ENCODE measurements at regions not wholly inside any gene's neighbourhood (a gene's known extent, or its start where the extent isn't known, plus 50 kb on each side); places are given as distances from the start of the nearest gene placed in this dataset.
"Not testable (repeated sequence)": the region's sequence is repeated elsewhere in the genome, so short reads cannot be mapped to it uniquely, and the experiment has no call there.

DNA sequence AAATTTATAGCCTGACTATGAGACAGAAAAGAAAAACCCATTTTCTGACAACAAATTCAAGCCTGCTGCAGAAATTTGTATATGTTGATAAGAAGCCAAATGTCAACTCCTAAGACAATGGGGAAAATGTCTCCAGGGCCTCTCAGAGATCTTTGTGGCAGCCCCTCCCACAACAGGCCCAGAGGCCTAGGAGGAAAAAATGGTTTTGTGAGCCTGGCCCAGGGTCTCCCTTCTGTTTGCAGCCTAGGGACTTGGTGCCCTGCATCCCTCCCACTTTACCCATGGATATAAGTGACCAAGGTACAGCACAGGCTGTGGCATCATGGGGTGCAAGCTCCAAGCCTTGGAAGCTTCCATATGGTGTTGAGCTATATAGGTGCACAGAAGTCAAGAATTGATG lies 740.2 kb downstream of the SEMA5A start:
- no peak for DNase-seq (ENCODE audit: low spot score)

DNA sequence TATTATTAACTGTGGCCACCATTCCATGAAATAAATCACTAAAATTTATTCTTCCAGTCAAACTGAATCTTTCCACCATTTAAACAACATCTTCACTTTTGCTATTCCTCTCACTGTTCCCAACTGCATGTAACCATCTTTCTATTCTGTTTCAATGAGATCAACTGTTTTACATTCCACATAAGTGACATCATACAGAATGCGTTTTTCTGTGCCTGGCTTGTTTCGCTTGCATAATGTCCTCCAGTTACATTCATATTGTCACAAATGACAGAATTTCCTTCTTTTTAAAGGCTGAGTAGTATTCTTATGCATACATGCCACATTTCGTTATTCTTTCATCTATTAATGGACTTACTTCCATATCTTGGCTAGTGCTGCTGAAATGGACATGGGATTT lies 738.2 kb downstream of the SEMA5A start:
- DNase-seq (ENCODE audit: low spot score): no peak

DNA sequence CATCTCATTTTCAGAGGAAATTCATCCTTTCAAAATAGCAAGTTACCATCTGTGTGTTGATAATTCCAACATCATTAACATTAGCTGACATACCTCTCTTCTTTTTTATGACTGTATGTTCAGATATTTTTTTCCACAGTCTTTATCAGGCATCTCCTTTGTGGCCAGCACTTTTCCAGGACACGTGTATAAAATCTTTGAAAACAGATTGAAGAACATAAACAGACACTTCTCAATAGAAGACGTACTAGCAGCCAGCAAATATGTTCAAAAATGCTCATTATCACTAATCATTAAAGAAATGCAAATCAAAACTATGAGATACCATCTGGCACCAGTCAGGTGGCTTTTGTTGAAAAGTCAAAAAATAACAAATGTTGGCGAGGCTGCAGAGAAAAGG lies 734.3 kb downstream of the SEMA5A start:
- DNase-seq (ENCODE audit: low spot score): no peak

GRCh38 chr5:8813180-8813579 lies 732.7 kb downstream of the SEMA5A start:
- DNase-seq (ENCODE audit: low spot score): no peak

- no peak for DNase-seq (ENCODE audit: low spot score)
Observed at GRCh38 chr5:8814105-8814504, 731.8 kb downstream of the SEMA5A start.

- no peak for DNase-seq (ENCODE audit: low spot score)
Observed at GRCh38 chr5:8824371-8824770, 721.5 kb downstream of the SEMA5A start.

DNA sequence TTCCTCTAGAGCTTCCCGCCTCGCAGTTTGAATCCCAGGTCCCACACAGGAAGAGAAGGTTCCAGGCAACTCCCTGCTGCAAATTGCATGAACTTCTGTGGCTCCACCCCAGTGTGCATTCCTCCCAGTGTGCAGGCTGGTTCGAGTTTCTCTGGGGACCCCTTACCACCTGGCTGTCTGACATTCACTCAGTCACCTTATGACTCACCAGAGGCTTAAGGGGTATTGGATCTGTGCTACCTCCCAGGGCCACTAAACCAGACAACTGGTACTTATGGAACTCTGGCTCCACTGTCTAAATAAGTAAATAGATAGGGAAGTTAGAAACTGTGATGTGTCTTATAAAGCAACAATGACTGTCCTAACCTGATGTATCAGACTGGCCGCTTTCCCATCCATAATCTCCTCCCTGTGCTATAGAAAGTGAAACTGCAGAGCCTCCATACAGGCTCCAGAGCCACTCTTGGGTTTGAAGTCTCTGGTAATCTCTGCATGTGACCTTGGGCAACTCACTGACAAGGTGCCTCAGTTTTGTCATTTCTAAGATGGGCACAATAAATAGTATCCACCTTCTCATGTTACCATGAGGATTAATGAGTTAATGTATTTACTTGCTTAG lies 720.6 kb downstream of the SEMA5A start:
- DNase-seq (ENCODE audit: low spot score): no peak

DNA sequence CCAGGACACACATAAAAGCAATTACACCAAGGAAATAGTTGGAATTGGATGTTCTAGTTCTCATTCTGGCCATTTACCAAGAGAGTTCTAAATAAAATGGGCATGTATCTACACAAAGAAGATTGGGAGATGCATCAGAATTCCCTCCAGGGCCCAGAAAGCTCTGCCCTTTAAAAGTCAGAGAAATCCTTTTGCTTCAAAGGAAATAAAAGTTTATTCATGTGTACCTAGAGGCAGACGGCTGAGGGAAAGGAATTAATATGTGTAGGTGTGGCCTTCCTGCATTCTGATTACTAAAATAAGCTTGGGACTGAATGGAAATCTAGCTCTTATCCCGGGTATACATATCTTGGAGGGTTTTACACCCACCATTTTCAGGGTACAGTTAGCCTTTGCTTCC lies 719.4 kb downstream of the SEMA5A start:
- DNase-seq (ENCODE audit: low spot score): no peak

GRCh38 chr5:8827696-8828095 lies 718.2 kb downstream of the SEMA5A start:
- DNase-seq (ENCODE audit: low spot score): no peak

GRCh38 chr5:8828596-8829322 lies 717.1 kb downstream of the SEMA5A start:
- DNase-seq (ENCODE audit: low spot score): no peak

DNA sequence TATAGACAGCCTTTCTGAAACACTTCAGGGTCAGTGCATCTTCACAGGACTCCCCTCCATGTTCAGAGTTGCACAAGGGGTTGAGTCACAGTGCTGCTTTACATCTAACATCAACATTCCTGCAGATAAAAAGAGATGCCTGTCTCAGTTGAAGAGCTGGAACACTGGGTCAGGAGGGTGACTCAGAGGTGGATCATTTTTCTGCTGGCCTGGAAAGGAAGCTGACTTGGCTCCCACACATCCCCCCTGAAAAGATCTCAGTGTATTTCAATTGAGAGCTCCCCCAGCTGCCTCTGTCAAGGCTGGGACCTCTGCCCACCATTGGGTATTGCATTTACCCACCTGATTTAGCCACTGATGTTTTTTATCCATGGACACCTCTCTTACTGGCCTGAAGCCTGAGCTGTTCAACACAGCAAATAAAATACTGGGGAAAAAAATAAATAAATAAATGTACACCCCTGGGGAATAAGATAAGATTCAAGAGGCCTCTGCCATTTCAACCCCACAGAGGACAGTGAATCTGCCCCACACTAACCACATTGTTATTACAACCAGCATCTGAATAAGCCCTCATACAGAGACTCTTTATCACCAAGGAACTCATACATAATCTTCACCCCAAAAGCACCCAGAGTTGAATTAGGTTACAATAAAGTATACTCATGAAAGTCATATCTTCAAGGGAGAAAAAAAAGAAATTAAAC lies 716.4 kb downstream of the SEMA5A start:
- DNase-seq (ENCODE audit: low spot score): no peak

- DNase-seq (ENCODE audit: low spot score): no peak
Observed at GRCh38 chr5:8831251-8831650, 714.6 kb downstream of the SEMA5A start.

GRCh38 chr5:8831854-8832253 lies 714.0 kb downstream of the SEMA5A start:
- DNase-seq (ENCODE audit: low spot score): no peak

GRCh38 chr5:8839361-8840055 lies 706.4 kb downstream of the SEMA5A start:
- no peak for DNase-seq (ENCODE audit: low spot score)

GRCh38 chr5:8840237-8840636 lies 705.6 kb downstream of the SEMA5A start:
- DNase-seq (ENCODE audit: low spot score): no peak

GRCh38 chr5:8840746-8841145 lies 705.1 kb downstream of the SEMA5A start:
- not testable (repeated sequence) for DNase-seq (ENCODE audit: low spot score)

DNA sequence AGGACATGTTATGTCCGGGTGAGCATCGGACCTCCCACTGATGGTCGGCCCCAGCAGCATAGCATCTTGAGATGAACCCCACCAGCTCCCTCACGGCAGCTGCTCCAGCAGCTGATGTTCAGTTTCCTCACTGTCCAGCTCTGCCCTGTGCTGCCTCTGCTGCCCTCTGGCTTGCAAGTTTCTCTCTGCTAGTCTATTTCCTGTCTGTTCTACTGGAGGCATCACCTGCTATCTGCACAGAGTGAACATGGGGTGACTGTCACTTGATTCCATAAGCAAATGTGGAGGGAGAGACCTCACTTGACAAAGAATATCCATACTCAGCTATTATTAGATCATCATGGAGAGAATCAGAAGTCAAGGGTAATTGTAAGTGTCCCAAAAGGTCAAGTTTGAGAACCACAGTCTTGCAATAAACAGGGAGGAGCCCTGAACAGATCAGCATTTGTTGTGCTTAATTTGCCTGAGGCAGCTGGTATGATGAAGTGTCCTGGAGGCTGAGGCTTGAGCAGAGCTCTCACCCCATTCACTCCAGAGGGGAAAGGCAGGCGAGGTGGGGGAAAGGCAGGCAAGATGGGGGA lies 702.8 kb downstream of the SEMA5A start:
- no peak for DNase-seq (ENCODE audit: low spot score)

DNA sequence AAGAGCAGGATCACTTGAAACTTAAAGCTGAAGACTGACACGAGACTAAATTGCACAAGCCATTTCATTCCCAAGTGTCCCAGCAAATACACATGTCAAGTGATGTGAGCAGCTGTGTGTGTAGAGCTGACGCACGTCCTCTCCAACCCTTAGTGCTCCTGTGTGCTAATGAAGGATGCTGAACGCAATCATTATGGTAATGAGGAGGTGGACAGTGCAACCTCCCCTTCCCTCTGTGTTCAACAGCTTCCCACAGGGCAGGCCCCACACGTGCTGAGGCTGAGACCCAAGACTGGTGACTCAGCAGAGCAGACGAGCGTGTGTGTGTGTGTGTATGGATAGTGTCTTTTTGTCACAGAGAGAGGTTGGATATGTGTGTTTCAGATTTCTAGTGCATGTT lies 702.1 kb downstream of the SEMA5A start:
- DNase-seq (ENCODE audit: low spot score): no peak

GRCh38 chr5:8844206-8844605 lies 701.7 kb downstream of the SEMA5A start:
- no peak for DNase-seq (ENCODE audit: low spot score)

DNA sequence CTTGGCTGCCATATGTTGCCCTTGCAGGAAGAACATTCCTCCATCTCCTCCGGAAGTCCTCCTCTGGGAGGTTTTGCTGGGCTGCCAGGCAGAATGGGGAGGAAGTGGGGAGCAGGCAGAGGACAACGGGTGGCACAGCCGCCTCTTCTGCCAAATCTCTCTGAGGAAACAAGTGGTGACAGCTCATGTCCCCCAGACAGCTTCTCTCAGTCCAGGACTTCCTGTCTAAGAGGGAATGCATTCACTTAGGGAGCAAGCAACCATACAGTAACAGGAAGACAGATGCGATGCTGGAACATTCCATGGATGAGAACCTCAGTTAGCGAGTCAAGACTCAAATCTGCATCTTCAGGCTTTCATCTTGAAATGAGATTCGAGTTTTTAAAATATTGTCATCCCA lies 701.0 kb downstream of the SEMA5A start:
- DNase-seq (ENCODE audit: low spot score): no peak

GRCh38 chr5:8845296-8845695 lies 700.6 kb downstream of the SEMA5A start:
- DNase-seq (ENCODE audit: low spot score): no peak

DNA sequence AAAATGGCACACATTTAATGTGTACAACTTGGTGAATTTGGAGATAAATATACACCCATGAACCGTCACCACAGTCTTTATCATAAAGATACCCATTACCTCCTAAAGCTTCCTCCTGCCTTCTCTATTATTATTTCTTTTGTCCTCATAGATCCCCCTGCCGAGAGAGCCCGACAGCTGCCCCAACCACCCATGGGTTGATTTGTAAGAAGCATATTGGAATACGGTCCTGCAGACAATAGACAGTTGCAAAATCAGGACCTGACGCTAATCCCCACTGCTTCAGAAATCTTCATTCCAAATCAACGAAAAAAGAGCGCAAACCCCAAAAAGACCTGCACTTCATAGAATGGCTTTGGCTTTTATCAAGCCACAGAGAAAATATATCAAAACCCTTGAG lies 697.5 kb downstream of the SEMA5A start:
- no peak for DNase-seq (ENCODE audit: low spot score)
